Glutamatergic neuron (in vitro differentiated cells): ENCODE measurements at regions not wholly inside any gene's neighbourhood (a gene's known extent, or its start where the extent isn't known, plus 50 kb on each side); places are given as distances from the start of the nearest gene placed in this dataset.

Source experiments
- DNase-seq: peaks from one replicate; pipeline ENCODE4 v3.0.0; 2022
- H3K27ac Mint-ChIP-seq: one replicate; pipeline ENCODE4 v1.8.0; 2020; ENCODE audit warnings: mild to moderate bottlenecking, mixed read lengths, inconsistent platforms; ENCODE audit not compliant: unreplicated experiment
- H3K27me3 Mint-ChIP-seq: one replicate; pipeline ENCODE4 v1.8.0; 2020; ENCODE audit warnings: mild to moderate bottlenecking, moderate library complexity, mixed read lengths, inconsistent platforms; ENCODE audit not compliant: unreplicated experiment
- H3K36me3 Mint-ChIP-seq: one replicate; pipeline ENCODE4 v1.8.0; 2020; ENCODE audit warnings: mild to moderate bottlenecking, mixed read lengths, inconsistent platforms; ENCODE audit not compliant: unreplicated experiment
- H3K4me1 Mint-ChIP-seq: one replicate; pipeline ENCODE4 v1.8.0; 2020; ENCODE audit warnings: mild to moderate bottlenecking, low read depth, mixed read lengths, inconsistent platforms; ENCODE audit not compliant: unreplicated experiment
- H3K4me3 Mint-ChIP-seq: one replicate; pipeline ENCODE4 v1.8.0; 2020; ENCODE audit warnings: mild to moderate bottlenecking, mixed read lengths, inconsistent platforms; ENCODE audit not compliant: unreplicated experiment
- H3K9me3 Mint-ChIP-seq: one replicate; pipeline ENCODE4 v1.8.0; 2020; ENCODE audit warnings: mild to moderate bottlenecking, moderate library complexity, mixed read lengths, inconsistent platforms; ENCODE audit not compliant: unreplicated experiment
- TF ChIP-seq, protein P1 (sequence below): fragments of 200-600 bp; sonication (generic); IDR thresholded peaks from one replicate; pipeline ENCODE4 v1.5.0; 2021; ENCODE audit not compliant: partially characterized antibody, unreplicated experiment

DNA sequence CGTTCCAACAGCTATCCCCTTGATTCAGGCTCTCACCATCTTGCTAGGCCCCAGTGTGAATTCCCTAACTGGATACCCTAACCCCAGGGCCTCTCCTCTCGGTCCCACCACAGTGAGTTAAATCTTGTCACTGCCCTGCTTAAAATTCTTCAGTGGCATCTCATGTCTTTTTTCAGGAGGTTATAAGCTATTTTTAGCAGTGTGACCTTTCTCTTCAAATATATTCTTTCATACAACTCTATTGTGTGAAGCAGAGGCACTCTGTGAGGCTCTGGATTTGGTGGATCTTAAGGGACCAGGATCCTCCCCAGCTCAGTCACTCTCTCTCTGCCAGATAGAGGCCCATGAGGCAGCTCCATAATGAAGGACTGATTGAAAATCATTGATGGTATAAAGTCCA, 760.4 kb downstream of the NTRK3 start:
- no peak for DNase-seq
- Mint-ChIP-seq H3K4me1 (no peaks in the 10 kb centered on the region), H3K27me3 (no peaks in the 10 kb centered on the region), H3K27ac (no peak overlapping the region), H3K9me3 (no peaks in the 10 kb centered on the region), H3K36me3 (no peaks in the 10 kb centered on the region), H3K4me3 (no peak overlapping the region)
- TF ChIP-seq, protein P1, sequence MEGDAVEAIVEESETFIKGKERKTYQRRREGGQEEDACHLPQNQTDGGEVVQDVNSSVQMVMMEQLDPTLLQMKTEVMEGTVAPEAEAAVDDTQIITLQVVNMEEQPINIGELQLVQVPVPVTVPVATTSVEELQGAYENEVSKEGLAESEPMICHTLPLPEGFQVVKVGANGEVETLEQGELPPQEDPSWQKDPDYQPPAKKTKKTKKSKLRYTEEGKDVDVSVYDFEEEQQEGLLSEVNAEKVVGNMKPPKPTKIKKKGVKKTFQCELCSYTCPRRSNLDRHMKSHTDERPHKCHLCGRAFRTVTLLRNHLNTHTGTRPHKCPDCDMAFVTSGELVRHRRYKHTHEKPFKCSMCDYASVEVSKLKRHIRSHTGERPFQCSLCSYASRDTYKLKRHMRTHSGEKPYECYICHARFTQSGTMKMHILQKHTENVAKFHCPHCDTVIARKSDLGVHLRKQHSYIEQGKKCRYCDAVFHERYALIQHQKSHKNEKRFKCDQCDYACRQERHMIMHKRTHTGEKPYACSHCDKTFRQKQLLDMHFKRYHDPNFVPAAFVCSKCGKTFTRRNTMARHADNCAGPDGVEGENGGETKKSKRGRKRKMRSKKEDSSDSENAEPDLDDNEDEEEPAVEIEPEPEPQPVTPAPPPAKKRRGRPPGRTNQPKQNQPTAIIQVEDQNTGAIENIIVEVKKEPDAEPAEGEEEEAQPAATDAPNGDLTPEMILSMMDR: no peak

DNA sequence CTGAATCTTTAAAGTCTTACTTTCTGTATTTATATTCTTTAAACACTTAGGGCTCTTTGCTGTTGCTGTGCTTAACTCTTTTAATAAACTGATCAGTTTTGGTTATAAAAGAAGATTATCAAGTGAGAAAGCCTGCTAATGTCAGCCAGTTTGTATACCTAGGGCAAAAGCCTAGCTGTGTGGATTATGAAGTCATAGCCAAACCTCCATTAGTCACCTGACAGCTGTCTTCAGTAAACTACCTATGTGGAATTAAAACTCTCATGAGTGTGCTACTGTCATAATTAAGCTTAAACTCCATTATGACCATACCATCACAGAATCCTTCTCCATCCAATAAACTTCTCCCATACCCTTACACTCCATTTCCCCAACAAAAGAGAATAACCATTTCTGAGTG, 762.7 kb downstream of the NTRK3 start:
- Mint-ChIP-seq H3K9me3 (no peaks in the 10 kb centered on the region), H3K27ac (no peak overlapping the region), H3K4me3 (no peak overlapping the region), H3K4me1 (peaks cover 3% of the 10 kb centered on the region), H3K36me3 (no peaks in the 10 kb centered on the region), H3K27me3 (no peaks in the 10 kb centered on the region)
- DNase-seq: no peak
- TF ChIP-seq, protein P1: no peak

DNA sequence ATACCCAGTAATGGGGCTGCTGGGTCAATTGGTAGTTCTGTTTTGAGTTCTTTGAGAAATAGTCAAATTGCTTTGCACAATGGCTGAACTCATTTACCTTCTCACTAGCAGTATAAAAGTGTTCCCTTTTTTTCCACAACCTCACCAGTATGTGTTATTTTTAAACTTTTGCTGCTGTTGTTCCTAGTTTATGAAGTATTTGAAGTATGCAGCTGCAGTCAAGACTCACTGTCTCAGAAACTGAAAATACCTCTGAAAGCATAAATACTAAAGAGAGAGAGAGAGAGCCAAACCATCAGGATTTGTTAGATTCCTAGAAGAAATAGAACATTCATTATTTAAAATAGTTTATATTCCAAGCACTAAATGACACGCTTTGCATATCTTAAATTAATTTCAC, 764.2 kb downstream of the NTRK3 start:
- H3K9me3 Mint-ChIP-seq: no peaks in the 10 kb centered on the region
- TF ChIP-seq, protein P1: no peak
- H3K27ac Mint-ChIP-seq: no peak overlapping the region

DNA sequence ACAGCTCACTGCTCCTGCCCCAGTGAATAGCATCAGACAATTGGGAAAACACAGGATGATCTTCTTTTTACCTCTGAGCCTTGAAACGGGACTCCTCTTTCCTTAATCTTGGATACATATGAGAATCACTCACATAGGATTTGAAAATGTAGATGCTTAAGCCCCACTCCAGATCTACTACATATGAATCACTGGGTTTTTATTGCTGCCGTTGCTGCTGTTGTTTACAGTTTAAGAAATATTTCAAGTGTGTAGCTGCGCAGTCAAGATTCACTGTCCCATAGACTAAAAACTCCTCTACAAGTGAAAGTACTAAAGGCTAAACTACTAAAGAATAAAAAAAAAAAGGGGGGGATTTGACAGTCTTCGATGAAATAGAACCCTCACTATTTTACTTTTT, 765.9 kb downstream of the NTRK3 start:
- TF ChIP-seq, protein P1: no peak
- H3K4me1 Mint-ChIP-seq: peaks cover 7% of the 10 kb centered on the region
- no peaks in the 10 kb centered on the region for H3K9me3 Mint-ChIP-seq
- H3K27ac Mint-ChIP-seq: no peak overlapping the region
- H3K27me3 Mint-ChIP-seq: no peaks in the 10 kb centered on the region
- no peak overlapping the region for H3K4me3 Mint-ChIP-seq
- H3K36me3 Mint-ChIP-seq: no peaks in the 10 kb centered on the region
- no peak for DNase-seq

More for the DNA sequence above, 764.2 kb downstream of the NTRK3 start:
- no peaks in the 10 kb centered on the region for H3K36me3 Mint-ChIP-seq
- no peak overlapping the region for H3K4me3 Mint-ChIP-seq
- H3K4me1 Mint-ChIP-seq: peaks cover 7% of the 10 kb centered on the region
- no peaks in the 10 kb centered on the region for H3K27me3 Mint-ChIP-seq
- DNase-seq: no peak

DNA sequence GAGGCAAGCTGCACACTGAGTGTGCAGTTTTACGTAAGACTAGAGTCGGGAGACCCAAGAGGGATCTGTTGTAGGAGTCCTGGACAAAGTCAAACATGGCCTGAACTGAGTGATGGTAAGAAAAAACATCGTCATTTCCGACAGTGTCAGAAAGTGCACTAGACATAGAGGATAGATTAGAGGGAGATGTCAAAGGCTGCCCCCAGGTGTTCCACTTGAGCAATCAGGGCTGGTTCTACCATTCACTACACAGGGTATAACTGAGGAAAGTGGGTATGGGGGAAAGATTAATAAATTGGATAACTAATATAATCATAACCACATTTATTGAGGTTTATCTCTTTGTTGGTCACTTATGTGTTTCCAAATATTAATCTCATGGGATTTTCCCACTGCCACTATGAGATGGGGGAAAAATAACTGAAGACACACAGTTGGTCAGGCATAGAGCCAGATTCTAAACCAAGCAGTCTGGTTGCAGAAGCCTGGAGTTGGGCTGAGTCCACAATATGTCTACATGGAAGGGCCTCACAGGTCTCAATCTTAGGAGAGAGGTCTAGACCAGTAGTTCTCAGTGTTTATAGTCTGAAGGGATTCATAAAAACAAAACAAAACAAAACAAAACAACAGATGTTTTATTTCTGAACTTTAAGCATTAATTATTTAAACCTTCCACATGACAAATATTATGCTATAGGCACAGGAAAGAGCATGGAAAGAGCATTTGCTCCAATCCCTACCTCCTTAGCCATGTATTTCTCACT, 766.5 kb downstream of the NTRK3 start:
- Mint-ChIP-seq H3K27ac (no peak overlapping the region), H3K9me3 (no peaks in the 10 kb centered on the region), H3K4me3 (no peak overlapping the region), H3K4me1 (peaks cover 7% of the 10 kb centered on the region), H3K27me3 (no peaks in the 10 kb centered on the region), H3K36me3 (no peaks in the 10 kb centered on the region)
- no peak for DNase-seq
- TF ChIP-seq, protein P1: no peak
